HG03064 (cell line): ENCODE measurements at regions not wholly inside any gene's neighbourhood (a gene's known extent, or its start where the extent isn't known, plus 50 kb on each side); places are given as distances from the start of the nearest gene placed in this dataset.
"Not testable (repeated sequence)": the region's sequence is repeated elsewhere in the genome, so short reads cannot be mapped to it uniquely, and the experiment has no call there.

Experiments
- ATAC-seq: cut with Tn5 transposase; IDR thresholded peaks from one replicate; pipeline ENCODE4 v1.9.1; 2021; ENCODE audit warnings: low read depth; ENCODE audit not compliant: unreplicated experiment

GRCh38 chr6:21282360-21282759 is 311.2 kb upstream of the SOX4 start:
- not testable (repeated sequence) for ATAC-seq

DNA sequence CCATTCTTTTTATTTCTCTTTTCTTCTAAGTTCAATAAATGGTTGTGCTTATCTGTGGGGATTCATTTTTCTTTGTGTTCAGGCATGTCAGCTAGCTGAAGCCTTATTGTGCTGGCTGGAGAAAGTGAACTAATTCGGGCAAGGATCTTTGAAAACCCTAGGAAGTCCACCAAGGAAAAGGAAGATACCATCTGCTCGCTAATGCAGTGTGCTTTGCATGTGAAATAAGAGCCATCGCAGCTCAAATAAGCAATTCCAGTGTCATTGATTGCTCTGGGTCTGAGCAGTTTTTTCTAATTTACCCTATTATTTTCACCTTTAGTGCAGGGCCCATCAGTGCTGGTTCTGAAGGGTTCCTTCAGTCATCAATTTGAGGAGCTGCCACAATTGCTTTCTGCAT is 309.4 kb upstream of the SOX4 start:
- ATAC-seq = no peak

DNA sequence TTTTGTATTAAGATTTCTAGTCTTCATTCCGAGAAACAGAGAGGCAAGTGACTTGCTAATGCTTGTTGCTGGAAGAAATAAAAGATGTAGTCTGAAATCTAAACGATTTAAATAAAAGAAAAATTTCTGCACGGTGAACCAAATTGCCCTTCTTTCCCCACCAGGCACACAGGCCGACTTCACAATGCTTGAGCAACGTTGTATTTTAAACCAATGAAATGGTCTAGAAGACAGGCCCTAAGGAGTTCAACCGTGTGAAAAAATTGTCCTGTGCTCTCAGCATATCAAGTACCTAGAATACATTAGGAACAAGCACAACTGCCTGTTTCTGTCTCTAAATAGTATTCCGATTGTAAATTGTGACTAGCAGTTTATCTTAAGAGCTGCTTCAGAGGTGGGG is 308.8 kb upstream of the SOX4 start:
- ATAC-seq = no peak

DNA sequence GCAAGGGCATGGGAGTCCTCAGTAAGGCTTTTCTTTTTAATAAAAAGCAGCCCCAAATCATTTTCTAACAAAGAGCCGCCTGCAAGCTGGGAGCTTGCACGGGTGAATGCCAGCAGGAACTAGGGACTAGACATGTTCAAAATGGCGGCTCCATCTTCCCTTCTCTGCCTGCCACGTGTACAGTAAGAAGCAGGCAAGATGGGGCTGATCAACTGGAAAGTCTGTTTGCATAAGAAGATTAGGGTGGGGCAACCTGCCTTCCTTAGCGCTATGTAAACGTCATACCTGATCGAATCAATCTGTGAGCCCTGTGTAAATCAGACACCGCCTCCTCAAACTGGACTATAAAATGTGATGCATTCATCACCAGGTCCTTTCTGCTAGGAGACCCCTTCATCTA is 299.4 kb upstream of the SOX4 start:
- ATAC-seq = no peak

- ATAC-seq = no peak
These were observed 297.9 kb upstream of the SOX4 start for GRCh38 chr6:21295506-21296240.

- no peak for ATAC-seq
These were observed 295.9 kb upstream of the SOX4 start for GRCh38 chr6:21297665-21298064.

GRCh38 chr6:21299216-21299615 is 294.3 kb upstream of the SOX4 start:
- no peak for ATAC-seq

GRCh38 chr6:21300439-21300838 is 293.1 kb upstream of the SOX4 start:
- no peak for ATAC-seq

GRCh38 chr6:21305893-21306332 is 287.6 kb upstream of the SOX4 start:
- ATAC-seq = no peak

DNA sequence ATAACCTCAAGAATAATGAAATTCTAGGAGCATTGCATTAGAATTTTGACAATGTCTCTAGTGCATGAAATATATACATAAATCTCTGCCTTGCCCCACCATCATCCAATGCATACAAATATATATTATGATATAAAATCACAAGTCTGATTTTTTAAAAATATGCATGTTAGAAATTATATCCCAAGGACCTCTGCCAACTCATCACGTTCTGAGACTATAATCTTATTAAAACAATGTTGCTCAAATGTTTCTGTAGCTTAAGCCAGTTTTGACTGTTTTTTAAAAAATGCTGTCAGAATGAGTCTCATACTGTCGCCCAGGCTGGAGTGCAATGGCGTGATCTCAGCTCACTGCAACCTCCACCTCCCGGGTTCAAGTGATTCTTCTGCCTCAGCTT is 287.0 kb upstream of the SOX4 start:
- no peak for ATAC-seq

DNA sequence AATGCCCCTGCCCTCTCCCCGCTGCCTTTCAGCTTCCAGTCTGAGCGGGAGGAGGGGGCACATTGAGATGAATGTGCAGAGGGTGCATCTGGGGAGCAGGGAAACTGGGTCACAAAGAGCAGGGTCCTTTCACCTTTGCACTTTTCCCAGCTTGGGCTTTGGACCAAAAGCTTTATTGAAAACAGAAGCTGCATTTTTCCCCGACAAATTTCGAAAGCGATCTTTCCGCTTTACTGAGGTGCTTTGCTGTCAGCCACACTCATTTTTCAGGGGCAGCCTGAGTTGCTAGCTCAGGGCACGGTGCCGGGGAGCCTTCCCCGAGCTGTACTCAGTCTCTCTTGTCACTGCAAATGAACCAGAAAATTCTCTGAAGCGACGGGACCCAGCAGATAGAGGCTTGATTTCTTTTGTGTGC is 283.7 kb upstream of the SOX4 start:
- no peak for ATAC-seq

DNA sequence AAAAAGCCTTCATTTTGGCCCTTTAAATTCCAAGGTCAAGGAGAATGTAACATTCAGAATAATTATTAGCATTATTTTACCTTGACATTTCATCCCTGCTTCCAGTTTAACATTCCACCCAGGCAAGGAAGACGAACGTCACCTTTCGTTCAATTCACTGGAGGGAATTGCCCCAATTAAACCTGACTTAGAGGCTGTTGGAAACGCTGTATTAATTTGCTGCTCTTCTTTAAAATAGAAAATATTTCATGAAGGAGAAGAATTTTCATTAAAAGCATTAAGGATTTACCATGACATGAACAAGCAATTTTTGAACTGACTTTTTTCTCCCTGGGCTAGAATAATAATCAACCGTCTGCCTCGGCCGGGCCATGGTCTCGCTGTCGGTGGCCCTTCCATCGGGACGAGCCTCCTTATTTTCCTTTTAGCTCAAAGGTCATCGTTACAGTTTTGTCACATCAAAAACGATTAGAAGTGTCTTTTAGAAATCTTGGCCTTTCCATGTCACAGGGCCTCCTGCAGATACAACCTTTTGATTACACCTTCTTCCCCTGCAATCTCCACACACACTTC is 282.9 kb upstream of the SOX4 start:
- ATAC-seq = no peak

GRCh38 chr6:21312118-21312517 is 281.4 kb upstream of the SOX4 start:
- no peak for ATAC-seq

DNA sequence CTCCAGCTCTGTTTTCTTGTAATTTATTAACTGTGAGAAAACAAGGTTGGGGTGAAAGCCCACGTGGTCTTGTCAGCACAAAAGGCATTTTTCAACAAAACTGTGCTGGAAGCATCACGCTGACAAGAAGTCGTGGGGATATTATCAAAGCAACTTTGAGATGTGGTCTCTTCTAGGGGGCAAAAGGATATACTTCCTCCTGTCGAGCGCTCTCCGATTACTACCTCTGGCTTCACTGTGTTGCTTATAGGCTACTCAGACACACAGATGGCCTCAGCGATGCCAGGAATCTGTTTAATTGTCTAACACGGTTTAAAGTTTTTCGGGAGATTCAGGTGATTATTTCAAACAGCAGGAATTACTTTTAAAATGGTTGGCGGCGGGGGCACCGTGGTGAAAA is 275.9 kb upstream of the SOX4 start:
- no peak for ATAC-seq

DNA sequence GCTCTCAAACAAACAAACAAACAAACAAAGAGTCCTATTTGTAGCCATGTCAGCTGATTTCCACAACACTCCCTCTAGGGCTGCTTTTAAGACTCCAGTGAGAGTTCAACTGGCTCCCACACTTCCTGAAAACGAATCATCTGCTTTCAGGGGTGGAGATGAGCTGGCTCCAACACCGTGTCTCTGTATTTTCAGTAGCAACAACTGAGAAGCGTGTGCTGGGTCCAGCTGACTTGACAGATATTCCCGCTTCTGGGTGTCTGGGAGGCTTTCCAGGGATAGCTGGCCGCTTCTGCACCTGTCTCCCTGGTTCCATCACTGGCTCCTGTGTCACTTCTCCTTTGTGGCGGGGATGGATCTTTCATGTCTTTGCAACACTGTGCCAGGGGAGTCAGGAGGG is 272.5 kb upstream of the SOX4 start:
- ATAC-seq = no peak

DNA sequence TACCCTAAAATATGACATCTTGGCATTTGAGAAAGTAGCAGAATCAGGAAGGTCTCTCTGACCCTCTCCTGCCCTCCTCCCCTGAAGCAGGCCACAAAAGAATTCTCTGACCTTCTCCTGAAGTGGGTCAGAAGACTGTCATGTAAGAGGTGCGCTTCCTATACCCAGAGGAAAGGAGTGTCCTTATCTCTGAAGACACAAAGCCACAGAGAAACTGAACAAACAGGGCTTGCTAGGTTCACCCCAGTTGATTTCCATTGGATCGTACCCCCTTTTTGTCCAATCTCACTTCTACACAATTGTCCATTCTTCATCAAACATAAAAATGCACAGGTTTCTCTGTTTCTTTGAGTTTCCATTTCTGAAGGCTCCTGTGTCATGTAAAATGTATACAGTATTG is 272.0 kb upstream of the SOX4 start:
- no peak for ATAC-seq

DNA sequence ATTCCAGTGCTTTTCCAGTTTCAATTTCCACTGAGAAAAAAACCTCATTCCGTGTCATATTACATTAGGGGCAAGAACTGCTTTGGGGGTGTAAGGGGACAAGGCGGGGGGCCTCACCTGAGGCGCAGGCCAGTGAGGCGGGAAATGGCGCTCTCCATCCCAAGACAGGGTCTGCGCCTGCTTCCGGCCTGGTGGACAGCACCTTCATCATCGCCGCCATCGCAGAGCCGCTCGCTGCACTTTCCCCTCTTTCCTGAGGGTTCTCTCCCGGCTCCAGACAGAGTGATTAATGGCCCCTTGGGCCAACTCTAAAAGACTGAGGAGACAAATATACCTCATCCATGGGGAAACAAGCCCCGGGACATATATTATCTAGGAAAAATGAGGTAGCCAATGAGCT is 270.0 kb upstream of the SOX4 start:
- ATAC-seq = no peak

- ATAC-seq = no peak
These were observed 268.2 kb upstream of the SOX4 start for GRCh38 chr6:21325201-21325856.

GRCh38 chr6:21327326-21328112 is 266.0 kb upstream of the SOX4 start:
- ATAC-seq = no peak

- no peak for ATAC-seq
These were observed 262.3 kb upstream of the SOX4 start for GRCh38 chr6:21331235-21331634.

DNA sequence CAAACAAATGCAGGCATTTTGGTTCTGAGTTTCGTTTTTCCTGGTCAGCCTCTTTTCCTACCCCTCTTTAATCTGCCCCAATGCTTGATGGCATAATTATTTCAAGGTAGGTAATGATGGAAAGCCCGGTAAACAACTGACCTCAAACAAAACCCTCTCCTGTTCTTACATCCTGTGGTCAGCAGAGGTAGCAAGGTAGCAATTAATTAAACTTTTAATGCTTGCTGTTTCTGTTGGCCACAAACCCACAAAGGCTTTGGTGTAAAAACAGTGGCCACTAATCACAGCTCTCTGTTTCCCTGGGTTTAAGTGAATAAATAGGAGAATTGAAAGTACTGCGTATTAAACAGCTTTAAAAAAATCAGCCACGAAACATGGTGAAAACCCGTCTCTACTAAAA is 261.5 kb upstream of the SOX4 start:
- ATAC-seq = no peak
